Smooth muscle cell (in vitro differentiated cells): ENCODE measurements at regions not wholly inside any gene's neighbourhood (a gene's known extent, or its start where the extent isn't known, plus 50 kb on each side); places are given as distances from the start of the nearest gene placed in this dataset.
"Not testable (repeated sequence)": the region's sequence is repeated elsewhere in the genome, so short reads cannot be mapped to it uniquely, and the experiment has no call there.

Source experiments
- DNase-seq: peaks from one replicate; lab custom pipeline; 2025; ENCODE audit not compliant: unreplicated experiment; lab: John Stamatoyannopoulos, UW
- H2AFZ ChIP-seq: fragments of 200-600 bp; sonication (generic); 2 replicates; pipeline ENCODE4 v1.6.0; 2016; ENCODE audit warnings: antibody characterized with exemption, low read depth, mild to moderate bottlenecking
- H3F3A ChIP-seq: fragments of 200-600 bp; sonication (generic); 2 replicates; pipeline ENCODE4 v1.6.0; 2017; ENCODE audit warnings: antibody characterized with exemption, low read depth
- H3K27ac ChIP-seq: fragments of 200-600 bp; sonication (generic); 2 replicates; pipeline ENCODE4 v1.5.1; 2016; ENCODE audit warnings: low read depth, mild to moderate bottlenecking
- H3K27me3 ChIP-seq: fragments of 200-600 bp; sonication (generic); 2 replicates; pipeline ENCODE4 v1.6.1; 2016; ENCODE audit warnings: low read depth, mild to moderate bottlenecking
- H3K36me3 ChIP-seq: fragments of 200-600 bp; sonication (generic); 2 replicates; pipeline ENCODE4 v1.5.1; 2016; ENCODE audit warnings: low read depth
- H3K4me1 ChIP-seq: fragments of 200-600 bp; sonication (generic); 2 replicates; pipeline ENCODE4 v1.5.1; 2016; ENCODE audit warnings: low read depth
- H3K4me2 ChIP-seq: fragments of 200-600 bp; sonication (generic); 2 replicates; pipeline ENCODE4 v1.6.0; 2016; ENCODE audit warnings: mild to moderate bottlenecking
- H3K4me3 ChIP-seq: fragments of 200-600 bp; sonication (generic); 2 replicates; pipeline ENCODE4 v1.5.1; 2016; ENCODE audit warnings: mild to moderate bottlenecking
- H3K79me2 ChIP-seq: fragments of 200-600 bp; sonication (generic); 2 replicates; pipeline ENCODE4 v1.6.0; 2016; ENCODE audit warnings: low read depth, mild to moderate bottlenecking
- H3K9ac ChIP-seq: fragments of 200-600 bp; sonication (generic); 2 replicates; pipeline ENCODE4 v1.6.0; 2016; ENCODE audit warnings: low read depth
- H3K9me3 ChIP-seq: fragments of 200-600 bp; sonication (generic); replicated peaks from 2 replicates; pipeline ENCODE4 v1.5.1; 2016; ENCODE audit warnings: low read depth
- H4K20me1 ChIP-seq: fragments of 200-600 bp; sonication (generic); 2 replicates; pipeline ENCODE4 v1.6.0; 2016; ENCODE audit warnings: low read depth
- WGBS: methylation state at CpG from one replicate; pipeline ENCODE4 v1.1.7; 2016; ENCODE audit warnings: low lambda C conversion rate; 5-methylcytosine and 5-hydroxymethylcytosine counted together
- TF ChIP-seq, protein P1 (sequence below): fragments of 200-600 bp; sonication (generic); IDR thresholded peaks from 2 replicates; pipeline ENCODE4 v1.5.1; 2017; ENCODE audit warnings: borderline replicate concordance, mild to moderate bottlenecking, antibody characterized with exemption; ENCODE audit not compliant: insufficient read depth, poor library complexity, severe bottlenecking

DNA sequence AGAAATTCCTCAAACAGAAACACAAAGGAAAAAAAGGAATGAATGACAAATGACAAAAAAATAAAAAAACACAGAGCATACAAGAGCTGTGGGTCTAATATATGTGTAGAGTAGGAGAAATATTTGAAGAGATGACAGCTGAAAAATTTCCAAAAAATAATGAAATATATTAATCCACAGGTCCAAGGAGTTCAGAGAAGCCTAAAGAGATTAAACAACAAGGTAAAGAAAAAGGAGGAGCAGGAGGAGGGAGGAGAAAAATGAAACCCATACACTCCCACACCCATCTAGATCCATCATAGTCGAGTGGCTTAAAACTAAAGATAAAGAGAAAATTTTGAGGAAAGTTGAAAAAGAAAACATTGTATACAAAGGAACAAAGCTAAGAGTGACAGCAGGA, 182.4 kb upstream of the MAP3K1 start:
- TF ChIP-seq, protein P1, sequence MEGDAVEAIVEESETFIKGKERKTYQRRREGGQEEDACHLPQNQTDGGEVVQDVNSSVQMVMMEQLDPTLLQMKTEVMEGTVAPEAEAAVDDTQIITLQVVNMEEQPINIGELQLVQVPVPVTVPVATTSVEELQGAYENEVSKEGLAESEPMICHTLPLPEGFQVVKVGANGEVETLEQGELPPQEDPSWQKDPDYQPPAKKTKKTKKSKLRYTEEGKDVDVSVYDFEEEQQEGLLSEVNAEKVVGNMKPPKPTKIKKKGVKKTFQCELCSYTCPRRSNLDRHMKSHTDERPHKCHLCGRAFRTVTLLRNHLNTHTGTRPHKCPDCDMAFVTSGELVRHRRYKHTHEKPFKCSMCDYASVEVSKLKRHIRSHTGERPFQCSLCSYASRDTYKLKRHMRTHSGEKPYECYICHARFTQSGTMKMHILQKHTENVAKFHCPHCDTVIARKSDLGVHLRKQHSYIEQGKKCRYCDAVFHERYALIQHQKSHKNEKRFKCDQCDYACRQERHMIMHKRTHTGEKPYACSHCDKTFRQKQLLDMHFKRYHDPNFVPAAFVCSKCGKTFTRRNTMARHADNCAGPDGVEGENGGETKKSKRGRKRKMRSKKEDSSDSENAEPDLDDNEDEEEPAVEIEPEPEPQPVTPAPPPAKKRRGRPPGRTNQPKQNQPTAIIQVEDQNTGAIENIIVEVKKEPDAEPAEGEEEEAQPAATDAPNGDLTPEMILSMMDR = no peak
- Histone ChIP-seq H3K9ac (no peak overlapping the region), H2AFZ (no peak overlapping the region), H3K4me1 (peaks cover 8% of the 10 kb centered on the region), H3K36me3 (no peaks in the 10 kb centered on the region), H3K9me3 (no peaks in the 10 kb centered on the region), H4K20me1 (no peaks in the 10 kb centered on the region), H3K79me2 (no peaks in the 10 kb centered on the region), H3F3A (no peaks in the 10 kb centered on the region), H3K4me3 (no peak overlapping the region), H3K27me3 (no peaks in the 10 kb centered on the region), H3K27ac (no peak overlapping the region), H3K4me2 (no peak overlapping the region)
- WGBS = 76% methylated on average over 1 of the region's 1 CpG
- DNase-seq = no peak

DNA sequence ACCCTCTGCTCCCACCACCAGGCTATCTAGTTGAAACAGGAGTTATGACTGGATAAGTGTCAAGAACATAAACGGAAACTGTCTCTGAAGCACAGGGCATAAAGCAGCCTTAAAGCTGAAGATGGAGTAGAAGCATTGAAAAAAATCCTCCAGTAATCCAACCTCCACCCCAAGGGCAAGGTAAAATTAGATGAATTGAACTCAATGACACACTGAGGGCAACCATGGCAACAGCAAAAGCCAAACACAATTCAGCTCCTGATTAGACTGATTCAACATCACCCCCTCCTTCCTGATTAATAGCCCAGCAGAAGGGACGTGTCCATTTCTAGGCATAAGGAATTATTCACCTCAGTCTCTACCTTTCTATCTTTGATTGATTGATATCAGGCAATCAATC, 183.2 kb upstream of the MAP3K1 start:
- no peak overlapping the region for H3K9ac ChIP-seq
- H3K79me2 ChIP-seq = no peaks in the 10 kb centered on the region
- no peaks in the 10 kb centered on the region for H4K20me1 ChIP-seq
- H3K36me3 ChIP-seq = no peaks in the 10 kb centered on the region
- peaks cover 8% of the 10 kb centered on the region for H3K4me1 ChIP-seq
- no peak overlapping the region for H2AFZ ChIP-seq
- no peak for DNase-seq
- TF ChIP-seq, protein P1 = no peak
- no peaks in the 10 kb centered on the region for H3K9me3 ChIP-seq
- no peaks in the 10 kb centered on the region for H3F3A ChIP-seq
- H3K27me3 ChIP-seq = no peaks in the 10 kb centered on the region
- WGBS = 78% methylated on average over 2 of the region's 2 CpGs
- no peak overlapping the region for H3K4me2 ChIP-seq
- no peak overlapping the region for H3K27ac ChIP-seq
- H3K4me3 ChIP-seq = no peak overlapping the region

DNA sequence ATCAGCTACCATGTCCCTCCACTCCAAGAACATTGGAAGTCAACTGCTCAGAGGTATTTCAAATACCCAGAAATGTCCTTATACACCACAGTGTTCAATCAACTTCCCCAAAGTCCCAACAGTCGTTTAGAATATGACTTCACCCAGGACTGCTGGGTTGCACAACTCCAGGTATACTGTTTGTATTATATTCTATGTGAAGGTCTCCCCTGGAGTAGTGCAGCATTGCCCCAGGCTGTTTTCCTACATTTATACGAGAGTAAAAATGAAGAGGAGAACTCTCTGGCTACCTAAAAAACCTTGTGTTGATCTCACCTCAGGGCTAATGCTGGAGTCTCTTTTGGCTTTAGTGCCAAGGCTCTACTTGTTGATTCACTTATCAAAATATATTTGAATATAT, 183.6 kb upstream of the MAP3K1 start:
- Histone ChIP-seq H3K79me2 (no peaks in the 10 kb centered on the region), H3K9ac (no peak overlapping the region), H3F3A (no peaks in the 10 kb centered on the region), H2AFZ (no peak overlapping the region), H3K9me3 (no peaks in the 10 kb centered on the region), H3K4me2 (no peak overlapping the region), H3K4me3 (no peak overlapping the region), H3K27ac (no peak overlapping the region), H3K27me3 (no peaks in the 10 kb centered on the region), H3K36me3 (no peaks in the 10 kb centered on the region), H3K4me1 (peaks cover 8% of the 10 kb centered on the region), H4K20me1 (no peaks in the 10 kb centered on the region)
- 85% methylated on average over 2 of the region's 2 CpGs for WGBS
- no peak for DNase-seq
- TF ChIP-seq, protein P1 = no peak

DNA sequence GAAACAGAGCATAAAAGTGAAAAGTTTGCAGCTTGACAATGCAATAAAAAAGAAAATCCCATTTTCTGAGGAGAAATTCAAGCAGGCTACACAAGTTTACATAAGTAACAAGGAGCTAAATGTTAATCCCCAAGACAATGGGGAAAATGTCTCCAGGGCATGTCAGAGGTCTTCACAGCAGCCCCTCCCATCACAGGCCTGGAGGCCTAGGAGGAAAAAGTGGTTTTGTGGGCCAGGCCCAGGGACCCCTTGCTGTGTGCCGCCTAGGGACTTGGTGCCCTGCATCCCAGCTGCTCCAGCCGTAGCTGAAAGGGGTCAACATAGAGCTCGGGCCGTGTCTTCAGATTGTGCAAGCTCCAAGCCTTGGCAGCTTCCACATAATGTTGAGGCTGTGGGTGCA, 186.7 kb upstream of the MAP3K1 start:
- H4K20me1 ChIP-seq, DNase-seq, H3K9me3 ChIP-seq, H3K36me3 ChIP-seq, H3K27me3 ChIP-seq, H3K9ac ChIP-seq, H3K4me2 ChIP-seq, H3F3A ChIP-seq, H3K4me1 ChIP-seq, H3K79me2 ChIP-seq, H3K27ac ChIP-seq, H2AFZ ChIP-seq, H3K4me3 ChIP-seq: not testable (repeated sequence)
- 99% methylated on average over 4 of the region's 4 CpGs for WGBS
